MV-4-11 (cell line): ENCODE measurements at regions not wholly inside any gene's neighbourhood (a gene's known extent, or its start where the extent isn't known, plus 50 kb on each side); places are given as distances from the start of the nearest gene placed in this dataset.

Experiments used
- DNase-seq: peaks from one replicate; lab custom pipeline; 2025; lab: John Stamatoyannopoulos, UW

DNA sequence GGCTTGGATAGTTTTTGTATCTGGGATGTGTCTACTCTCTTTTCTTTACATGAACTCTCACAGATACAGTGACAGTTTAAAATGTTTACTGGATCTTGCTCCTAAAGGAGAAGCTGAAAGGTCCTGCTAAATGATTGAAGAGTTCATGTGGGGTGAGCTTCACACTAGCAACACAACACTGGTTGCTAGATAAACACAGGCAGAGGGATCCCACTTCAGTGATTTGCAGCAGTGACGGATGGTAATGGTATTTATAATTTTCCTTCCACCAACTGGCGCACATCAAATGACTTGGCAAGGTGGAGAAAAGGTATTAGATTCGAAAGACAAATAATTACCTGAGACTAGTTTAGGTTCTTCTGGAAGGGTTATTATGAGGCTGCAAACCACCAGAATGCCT is 270.2 kb downstream of the TBX15 start:
- DNase-seq: no peak

DNA sequence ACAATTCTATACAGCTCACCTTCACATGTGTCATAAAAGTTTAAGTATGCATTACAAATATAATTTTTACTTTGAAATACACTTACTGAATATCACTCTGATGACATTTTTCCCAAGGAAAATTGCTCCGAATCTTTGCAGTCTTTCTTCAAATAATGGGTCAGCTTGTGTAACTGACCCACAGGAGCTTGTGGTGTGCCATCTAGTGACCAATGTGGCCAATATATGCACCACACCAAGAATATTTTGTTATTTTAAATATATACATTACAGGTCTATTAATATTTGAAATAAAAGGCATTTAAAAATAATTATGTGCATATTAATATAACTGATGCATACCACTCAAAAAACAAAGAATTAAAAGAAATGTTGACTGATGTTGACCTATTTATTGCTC is 271.4 kb downstream of the TBX15 start:
- no peak for DNase-seq

DNA sequence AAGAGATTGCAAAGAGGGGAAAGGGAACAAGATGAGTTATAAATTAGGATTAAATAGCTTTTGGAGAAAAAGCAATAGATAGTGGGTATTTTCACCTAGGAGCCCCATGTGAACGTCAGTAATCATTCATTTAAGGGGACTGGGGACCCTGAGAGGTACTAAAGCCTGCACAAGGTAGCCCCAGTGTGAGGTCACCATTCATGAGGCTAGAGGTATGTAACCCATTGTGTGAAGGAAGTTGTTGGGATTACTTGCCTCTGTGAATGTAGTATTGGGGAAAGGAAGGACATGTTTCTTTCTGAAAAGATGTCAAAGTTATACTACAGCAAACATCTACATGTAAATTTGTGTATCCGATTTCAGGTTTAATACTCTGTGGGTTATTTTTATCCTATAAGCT is 276.8 kb downstream of the TBX15 start:
- no peak for DNase-seq

DNA sequence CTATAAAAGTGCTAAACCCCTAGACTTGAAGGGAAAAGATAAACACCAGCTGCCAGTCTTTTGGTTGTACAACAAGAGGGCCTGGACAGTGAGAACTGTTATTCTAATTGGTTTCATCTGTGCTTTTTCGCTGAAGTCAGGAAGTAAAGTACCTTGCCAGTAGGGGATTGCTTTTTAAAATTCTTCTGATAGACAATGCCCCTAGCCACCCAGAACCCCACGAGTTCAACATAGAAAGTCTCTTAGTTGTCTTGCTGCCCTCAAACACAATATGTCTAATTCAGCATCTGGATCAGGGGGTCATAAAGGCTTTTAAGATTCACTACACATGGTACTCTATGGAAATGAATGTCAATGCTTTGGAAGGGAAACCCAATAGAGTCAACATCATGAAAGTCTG is 289.2 kb downstream of the TBX15 start:
- no peak for DNase-seq

DNA sequence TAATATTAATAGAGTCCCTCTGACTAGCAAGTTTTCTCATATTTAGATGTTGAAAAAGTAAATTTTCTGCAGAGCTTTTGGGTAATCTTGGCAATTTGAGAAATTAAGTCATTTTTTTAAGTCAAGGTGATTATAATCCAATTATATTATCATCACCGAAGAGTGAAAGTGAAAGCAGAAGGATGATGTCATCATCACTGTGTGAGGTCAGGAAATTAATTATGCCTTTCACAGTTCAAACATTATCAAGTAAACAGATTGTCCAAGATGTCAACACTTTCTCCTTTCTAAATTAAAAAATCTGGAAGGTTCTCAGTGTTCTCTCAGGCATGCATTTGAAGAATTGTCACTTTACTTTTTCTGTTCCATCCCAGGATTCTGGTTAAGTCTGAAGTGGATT is 296.0 kb downstream of the TBX15 start:
- no peak for DNase-seq

DNA sequence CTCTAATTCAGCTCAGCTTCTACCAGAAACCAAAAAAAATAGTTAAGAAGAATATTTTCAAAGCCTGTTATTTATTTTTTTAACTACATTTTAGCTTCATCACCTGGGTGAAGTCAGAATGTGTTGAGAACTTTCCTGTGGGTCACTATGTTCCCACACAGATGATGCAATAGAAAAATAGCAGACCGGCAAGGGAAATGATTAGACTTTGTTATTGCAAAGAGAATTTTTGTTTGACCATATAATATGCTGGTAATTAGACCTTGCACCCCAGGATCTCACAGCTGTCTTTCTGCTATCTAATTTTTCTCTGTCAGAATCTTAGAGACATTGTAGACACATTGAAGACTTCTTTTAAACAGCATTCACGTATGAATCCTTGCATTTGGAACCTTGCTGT is 299.3 kb downstream of the TBX15 start:
- no peak for DNase-seq

DNA sequence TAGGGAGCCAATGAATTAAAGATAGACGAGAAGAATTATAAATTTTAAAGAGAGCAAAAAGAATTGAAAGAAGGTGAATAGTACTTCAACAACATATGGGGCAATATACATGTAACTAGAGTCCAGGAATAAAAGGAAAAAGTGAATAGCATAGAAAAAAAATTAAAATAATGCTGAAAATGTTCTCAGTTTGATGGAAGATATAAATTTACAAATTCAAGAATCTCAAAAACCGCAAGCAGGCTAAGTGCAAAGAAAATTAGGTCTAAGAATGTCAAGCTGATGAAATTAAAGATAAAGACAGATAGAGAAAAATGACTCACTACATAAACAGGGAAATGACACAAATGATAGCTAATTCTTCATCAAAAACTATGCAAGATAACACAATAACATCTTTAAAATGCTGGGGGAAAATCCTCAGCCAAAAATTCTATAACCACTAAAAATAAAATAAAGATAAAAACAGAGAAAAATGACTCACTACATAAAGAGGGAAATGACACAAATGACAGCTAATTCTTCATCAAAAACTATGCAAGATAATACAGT is 326.3 kb downstream of the TBX15 start:
- DNase-seq: no peak

DNA sequence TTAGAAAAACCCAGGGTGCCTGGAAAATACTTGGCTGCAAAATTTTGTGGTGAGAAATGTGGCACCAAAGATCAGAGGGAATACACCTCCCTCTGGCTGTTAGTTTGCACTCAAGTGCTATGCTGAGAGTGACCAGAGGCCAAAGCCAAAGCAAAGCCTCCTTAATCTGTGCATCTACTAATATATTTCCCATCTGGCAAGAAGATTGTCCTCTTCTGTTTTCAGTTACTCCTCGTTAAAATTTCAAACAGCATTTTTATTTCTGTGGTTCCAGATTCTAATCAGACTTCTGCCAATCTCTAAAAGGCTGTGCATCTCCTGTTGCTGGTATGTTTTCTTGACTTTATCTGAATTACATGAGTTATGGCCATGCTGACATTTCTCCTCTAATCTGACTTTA is 327.4 kb downstream of the TBX15 start:
- DNase-seq: no peak

DNA sequence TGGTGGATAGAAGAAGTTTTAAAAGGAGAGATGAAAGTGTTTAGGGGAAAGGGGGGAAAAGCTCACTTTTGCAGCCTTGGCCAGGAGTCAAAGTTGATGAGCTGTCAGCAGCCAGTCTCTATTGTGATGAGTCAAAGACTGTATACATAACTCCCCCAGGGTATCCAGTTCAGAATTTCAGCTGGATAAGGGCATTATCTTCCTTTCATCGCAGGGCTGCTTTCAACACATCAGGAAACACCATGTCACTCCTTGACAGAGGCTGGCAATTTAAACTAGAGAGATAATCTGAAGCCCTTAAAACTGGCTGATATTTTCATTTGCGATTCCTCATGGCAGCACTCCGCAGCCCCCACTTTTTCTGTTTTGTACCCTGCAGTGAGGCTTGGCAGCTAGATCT is 328.5 kb downstream of the TBX15 start:
- no peak for DNase-seq

DNA sequence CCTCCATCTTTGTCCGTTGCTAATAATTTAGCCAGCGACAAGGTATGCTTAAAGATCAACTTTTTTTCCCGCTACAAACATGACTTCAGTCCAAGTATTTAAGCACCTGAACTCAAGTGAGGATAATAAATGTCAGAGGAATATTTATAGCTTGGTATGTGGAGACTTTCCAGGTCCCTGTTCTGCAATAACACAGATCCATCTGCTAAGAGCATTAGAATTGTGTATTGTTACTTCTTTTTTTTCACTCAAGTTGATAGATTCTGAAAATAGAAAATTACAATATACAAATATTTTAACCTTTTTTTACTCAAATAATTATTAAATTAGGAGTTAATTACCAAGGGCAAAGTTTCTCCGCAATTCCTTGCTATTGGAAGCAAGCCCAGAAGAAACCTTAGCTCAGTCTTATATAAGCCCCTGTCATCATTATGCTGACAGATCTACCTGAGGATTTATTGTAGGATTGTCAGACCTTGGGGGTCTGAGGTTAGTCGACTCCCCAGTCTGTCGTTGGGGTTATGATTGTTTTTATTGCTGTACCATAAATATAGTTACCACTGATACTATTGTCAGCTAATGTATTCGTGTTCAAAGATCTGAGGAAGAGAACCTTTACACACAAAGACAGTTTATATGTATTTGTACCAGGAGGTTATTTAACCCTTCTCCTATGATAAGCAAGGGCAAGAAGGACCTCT is 337.9 kb downstream of the TBX15 start:
- DNase-seq: no peak

DNA sequence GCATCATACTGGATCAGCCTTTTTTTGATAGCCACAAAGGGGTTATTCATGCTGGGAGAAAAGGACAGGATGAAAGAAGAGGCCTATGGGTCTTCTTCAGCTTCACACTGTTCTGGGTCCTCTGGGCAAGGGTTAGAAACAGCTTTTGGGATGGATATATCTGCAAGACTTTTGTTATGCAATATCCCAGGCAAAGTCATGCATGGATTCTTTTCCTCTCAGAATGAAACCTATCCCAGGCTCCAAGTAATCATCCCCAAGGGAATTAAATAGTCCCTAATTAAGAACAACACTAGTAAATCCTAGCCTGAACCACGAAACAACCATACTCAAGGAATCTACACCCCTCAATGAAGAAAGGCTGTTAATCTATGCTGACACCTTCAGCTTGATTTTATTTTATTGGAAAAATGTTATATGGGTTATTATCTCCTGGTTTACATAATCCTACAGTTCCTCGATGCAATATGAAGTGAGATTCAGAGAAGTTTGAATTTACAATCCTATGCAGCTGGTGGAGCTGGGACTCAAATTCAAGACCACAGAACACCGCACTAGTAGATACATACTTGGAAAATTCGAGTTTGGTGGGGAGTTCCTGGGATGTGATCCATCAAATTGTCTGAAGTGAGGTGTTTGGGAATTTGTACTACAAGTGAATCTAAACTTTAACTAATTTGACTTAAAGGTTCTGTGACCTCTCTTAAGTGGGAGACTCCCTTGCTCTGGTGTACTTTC is 338.6 kb downstream of the TBX15 start:
- no peak for DNase-seq

DNA sequence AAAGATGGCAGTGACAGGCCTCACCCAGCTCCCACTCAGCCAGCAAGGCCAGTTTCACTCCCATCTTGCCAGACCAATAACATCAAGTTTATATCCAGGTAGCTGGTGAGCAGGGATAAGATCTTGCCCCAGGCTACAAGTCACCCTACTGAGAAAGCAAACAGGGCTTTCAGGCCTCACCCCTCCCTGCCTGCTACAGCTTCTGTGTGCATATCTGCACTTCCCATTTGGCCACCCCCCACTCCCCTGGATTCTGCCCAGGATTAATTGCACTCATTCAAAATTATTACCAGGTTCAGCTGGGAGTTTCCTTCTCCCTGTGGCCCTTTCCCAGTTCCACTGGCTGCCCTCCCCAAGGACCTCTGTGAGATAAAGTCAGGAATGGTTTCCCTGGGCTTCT is 352.1 kb downstream of the TBX15 start:
- DNase-seq: no peak

DNA sequence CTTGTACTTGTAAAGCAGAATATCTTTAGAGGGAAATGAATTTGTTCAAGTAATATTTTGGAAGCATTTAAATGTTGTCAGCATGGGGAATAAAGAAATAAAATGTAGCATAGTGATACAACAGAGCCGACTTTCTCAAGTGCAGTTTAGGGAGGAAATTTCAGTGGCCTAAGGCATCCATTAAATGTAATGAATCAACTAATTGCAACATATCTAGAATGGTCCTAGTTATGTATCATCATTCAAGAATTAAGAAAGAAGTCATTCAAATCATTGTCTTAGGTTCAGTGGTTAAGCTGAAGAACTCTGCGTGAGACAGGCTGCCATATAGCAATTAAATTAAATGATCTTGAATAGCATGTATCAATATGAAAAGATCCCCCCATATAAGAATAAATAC is 360.7 kb downstream of the TBX15 start:
- DNase-seq: no peak

DNA sequence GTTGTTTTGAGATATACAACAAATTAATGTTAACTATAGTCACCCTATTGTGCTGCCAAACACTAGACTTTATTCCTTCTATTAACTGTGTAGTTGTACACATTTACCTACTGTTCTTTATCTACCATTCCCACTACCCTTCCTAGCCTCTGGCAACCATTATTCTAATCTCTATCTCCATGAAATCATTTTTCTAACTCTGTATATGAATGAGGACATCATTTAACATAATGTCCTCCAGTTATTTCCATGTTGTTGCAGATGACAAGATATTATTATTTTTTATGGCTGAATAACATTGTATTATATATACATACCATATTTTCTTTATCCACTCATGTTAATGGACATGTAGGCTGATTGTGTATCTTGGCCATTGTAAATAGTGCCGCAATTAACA is 366.3 kb downstream of the TBX15 start:
- no peak for DNase-seq

DNA sequence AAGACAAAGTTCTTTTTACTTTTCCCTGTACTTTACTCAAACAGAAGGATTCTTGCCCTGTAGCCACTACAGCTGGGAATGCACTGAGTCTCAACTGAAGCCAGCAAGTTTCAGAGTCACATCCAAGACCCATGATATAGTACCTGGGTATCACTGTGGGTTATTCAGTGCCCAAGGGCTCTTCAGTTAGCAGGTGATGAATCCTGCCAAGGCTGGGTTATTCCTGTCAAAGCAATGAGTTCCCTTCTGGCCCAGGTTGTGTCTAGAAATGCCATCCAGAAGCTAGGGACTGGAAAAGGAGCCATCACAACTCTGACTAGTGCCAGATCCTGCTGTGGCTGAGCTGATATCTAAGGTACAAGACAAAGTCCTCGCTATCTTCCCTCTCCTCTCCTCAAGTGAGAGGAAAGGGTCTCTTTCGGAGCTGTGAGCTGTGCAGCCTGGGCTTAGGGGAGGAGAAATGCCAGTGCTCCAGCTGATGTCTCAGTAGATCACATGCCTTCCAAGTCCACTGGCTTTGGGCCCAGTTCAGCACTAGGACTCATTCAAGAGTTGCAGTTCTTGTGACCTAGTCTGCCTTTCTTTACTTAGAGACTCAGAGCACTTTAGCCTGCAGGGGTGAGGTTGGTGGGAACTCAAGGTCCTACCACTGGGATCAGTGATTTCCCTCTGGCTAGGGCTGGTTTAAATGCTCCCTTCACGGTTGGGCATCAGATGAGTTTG is 369.4 kb downstream of the TBX15 start:
- no peak for DNase-seq

DNA sequence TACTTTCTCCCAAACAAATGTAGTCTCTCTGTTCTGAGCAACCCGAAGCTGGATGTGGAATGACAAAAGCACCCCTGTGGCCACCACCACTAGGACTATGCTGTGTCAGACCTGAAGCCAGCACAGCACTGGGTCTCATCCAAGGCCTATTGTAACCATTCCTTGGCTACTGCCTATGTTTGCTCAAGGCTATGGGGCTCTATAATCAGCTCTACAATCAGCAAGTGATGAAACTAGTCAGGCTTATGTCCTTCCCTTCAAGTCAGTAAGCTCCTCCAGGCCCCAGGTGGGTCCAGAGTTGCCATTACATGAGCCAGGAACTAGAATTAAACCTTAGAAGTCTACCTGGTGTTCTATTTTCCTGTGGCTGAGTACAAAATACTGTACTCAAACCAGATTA is 370.2 kb downstream of the TBX15 start:
- DNase-seq: no peak

DNA sequence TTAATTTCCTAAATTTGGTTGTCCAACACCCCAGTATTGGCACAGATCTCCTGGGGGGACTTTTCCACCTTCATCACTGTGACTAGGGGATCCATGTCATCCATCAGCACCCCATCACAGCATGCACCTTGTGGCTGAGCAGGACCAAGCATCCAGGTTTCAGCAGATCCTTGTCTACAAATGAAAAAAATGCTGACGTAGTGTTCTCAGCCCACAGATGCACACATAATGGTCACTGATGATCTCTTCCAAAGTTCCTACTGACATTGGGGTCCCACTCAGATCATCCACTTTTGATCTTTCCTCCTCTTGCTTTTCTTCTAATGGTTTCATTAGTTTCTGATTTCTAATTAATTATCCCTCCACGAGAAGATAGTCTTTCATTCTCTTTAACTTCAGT is 373.1 kb downstream of the TBX15 start:
- no peak for DNase-seq

DNA sequence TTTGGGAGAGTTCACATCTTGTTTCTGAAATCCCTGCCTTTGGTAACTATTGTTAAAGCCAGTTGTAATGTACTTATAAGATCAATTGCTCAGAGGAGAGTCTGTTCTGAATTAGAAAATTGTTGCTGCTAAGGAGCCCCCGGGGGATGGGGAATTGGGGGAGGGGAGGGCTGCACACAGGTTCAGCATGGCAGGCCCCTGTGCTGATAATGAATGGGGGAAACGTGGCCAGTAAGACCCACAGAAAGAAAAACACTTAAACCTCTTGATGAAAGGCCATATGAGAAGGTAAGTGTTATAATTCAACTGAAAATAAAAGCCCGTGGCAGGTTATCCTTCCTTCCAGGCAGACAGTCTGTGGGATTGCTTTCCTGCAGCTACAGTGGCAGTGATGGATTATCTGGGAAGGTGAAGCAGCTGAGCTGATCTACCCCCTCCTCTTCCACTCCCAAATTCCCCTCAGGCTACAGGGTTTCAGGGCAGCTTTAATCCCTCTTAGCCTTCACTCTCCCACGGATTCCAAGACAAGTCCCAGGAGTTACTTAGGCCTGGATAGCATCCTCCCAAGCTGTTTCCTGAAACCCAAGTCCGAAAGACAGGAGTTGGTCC is 398.8 kb downstream of the TBX15 start:
- DNase-seq: no peak

DNA sequence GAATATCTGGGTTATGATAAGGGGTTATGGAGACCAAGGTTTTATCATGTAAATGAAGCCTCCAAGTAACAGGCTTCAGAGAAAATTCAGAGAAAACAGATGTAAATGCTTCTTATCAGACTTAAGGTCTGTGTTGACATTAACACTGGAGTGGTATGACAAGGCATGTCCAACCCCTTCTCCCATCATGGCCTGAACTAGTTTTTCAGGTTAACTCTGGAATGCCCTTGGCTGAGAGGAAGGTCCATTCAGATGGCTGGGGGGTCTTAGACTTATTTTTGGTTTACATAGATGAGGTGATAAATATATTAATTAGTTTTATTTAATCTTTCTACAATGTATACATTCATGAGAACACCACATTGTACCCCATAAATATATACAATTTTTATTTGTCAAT is 399.6 kb downstream of the TBX15 start:
- no peak for DNase-seq

DNA sequence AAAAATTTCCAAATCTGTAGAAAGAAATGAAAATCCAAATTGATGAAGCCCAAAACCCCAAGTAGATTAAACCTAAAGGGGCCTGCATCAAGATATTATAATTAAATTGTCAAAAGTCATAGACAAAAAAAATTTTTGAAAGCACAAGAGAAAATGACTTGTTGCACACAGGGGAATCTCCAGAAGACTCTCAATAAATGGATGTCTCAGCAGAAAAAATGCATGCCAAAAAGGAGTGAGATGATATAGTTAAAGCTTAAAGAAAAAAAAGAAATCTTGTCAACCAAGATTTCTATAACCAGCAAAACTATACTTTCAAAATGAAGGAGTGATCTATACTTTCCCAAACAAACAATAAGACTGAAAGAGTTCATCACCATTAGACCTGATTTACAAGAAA is 393.2 kb upstream of the SPAG17 start:
- DNase-seq: no peak

DNA sequence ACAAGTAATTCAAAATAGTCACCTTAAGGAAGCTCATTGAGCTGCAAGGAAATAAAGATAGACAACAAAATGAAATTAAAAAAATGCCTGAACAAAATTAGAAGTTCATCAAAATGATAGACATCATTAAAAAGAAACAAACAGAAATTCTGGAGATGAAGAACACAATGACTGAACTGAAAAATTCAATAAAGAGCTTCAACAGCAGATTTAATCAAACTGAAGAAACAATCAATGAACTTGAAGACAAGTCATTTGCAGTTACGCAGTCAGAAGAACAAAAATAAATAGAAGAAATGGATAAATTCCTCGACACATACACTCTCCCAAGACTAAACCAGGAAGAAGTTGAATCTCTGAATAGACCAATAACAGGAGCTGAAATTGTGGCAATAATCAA is 390.0 kb upstream of the SPAG17 start:
- no peak for DNase-seq

DNA sequence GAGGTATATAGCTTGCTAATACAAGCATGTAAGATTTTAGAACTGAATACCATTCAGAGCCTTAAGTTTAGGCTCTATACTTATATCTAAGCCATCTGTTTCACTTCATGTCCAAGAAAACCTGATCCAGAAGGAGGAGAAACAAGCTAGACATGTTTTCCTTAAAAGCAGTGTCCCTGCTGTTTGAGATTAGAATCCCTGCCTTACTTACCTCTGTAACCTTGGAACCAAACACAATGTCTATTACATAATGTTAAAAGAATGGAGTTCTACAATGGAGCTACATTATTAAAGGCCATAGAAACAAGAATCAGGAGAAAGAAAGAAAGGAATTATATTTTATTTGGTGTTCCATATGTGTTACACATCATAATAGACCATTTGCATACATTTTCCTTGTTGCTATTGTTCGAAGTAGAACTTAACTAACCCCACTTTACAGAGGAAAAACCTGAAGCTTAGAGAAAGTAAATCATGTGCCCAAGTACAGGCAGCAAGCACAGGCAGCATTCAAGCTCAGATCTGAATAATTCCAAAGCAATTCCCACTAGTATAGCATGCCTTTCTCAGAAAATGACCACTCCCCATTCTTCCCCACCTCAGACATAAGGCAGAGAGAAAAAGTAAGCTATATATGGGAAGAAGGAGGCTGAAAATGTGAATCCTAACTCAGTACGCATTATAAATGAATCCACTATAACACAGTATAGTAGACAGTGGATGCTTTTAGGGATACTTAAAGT is 380.1 kb upstream of the SPAG17 start:
- DNase-seq: no peak
